Lung (tissue), 11 donors: ENCODE measurements at regions not wholly inside any gene's neighbourhood (a gene's known extent, or its start where the extent isn't known, plus 50 kb on each side); places are given as distances from the start of the nearest gene placed in this dataset.

Source experiments
- ATAC-seq: fragments of 200-7000 bp; cut with Tn5 transposase; one replicate; pipeline ENCODE4 v1.9.1; 2020; ENCODE audit warnings: moderate number of reproducible peaks; ENCODE audit not compliant: insufficient read depth, low FRiP score
- DNase-seq, 3 donors: peaks; one replicate each; pipeline ENCODE4 v3.0.0-alpha.2; 2013 to 2017
- H3K27ac ChIP-seq, 2 donors: one replicate each; pipeline ENCODE4 v1.5.1; 2013; ENCODE audit warnings: mild to moderate bottlenecking in 2 of 2, moderate library complexity in 2 of 2, control low read depth in 1 of 2, inconsistent platforms in 1 of 2, low read depth in 1 of 2, low read length in 1 of 2
- H3K27me3 ChIP-seq, 3 donors: one replicate each; pipeline ENCODE4 v1.5.1; 2013; ENCODE audit warnings: low read length in 2 of 3; ENCODE audit not compliant: control insufficient read depth in 3 of 3, insufficient read depth in 3 of 3
- H3K36me3 ChIP-seq, 4 donors: one replicate each; pipeline ENCODE4 v1.5.1; 2013; ENCODE audit warnings: low read length in 4 of 4, mild to moderate bottlenecking in 1 of 4, moderate library complexity in 1 of 4; ENCODE audit not compliant: control insufficient read depth in 4 of 4, insufficient read depth in 4 of 4
- H3K4me1 ChIP-seq, 5 donors: one replicate each; pipeline ENCODE4 v1.5.1; 2013; ENCODE audit warnings: low read length in 5 of 5, mild to moderate bottlenecking in 2 of 5, moderate library complexity in 1 of 5; ENCODE audit not compliant: control insufficient read depth in 5 of 5, insufficient read depth in 5 of 5
- H3K4me3 ChIP-seq: one replicate; pipeline ENCODE4 v1.5.1; 2013; ENCODE audit warnings: mild to moderate bottlenecking, control low read depth, moderate library complexity
- H3K9ac ChIP-seq, 2 donors: one replicate each; pipeline ENCODE4 v1.5.1; 2013; ENCODE audit warnings: low read length in 2 of 2, control low read depth in 1 of 2; ENCODE audit not compliant: insufficient read depth in 1 of 2
- H3K9me3 ChIP-seq, 4 donors: one replicate each; pipeline ENCODE4 v1.5.1; 2013; ENCODE audit warnings: low read length in 3 of 4, mild to moderate bottlenecking in 1 of 4, moderate library complexity in 1 of 4; ENCODE audit not compliant: control insufficient read depth in 4 of 4, insufficient read depth in 3 of 4
- whole genome bisulfite sequencing, 2 donors: extraction: QIAGEN DNeasy Blood & Tissue Kit; methylation state at CpG; one replicate each; pipeline ENCODE4 v1.1.7; 2013; 5-methylcytosine and 5-hydroxymethylcytosine counted together
- TF ChIP-seq, protein P1 (sequence below): IDR thresholded peaks from 2 replicates; pipeline ENCODE4 v1.5.1; 2012; ENCODE audit warnings: mild to moderate bottlenecking; ENCODE audit errors: control extremely low read depth, extremely low read depth
- donor health status: control.
- donor health status: control.
- donor health status: Bipolar disorder and iron deficiency.
- donor health status: healthy.
- donor health status: DM: yes; HTN: yes; CAD: no.

DNA sequence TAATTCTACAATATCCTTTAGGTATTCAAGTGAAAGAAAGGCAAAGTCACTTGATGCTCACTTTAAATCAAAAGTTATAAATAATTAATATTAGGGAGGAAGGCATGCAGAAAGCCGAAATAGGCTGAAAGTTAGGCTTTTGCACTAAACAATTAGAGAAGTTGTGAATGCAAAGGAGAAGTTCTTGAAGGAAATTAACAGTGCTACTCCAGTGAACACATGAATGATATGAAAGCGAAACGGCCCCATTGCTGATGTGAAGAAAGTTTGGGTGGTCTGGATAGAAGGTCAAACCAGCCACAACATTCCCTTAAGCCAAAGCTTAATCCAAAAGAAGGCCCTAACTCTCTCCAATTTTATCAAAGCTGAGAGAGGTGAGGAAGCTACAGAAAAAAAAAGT is 103.1 kb upstream of the CXCR4 start:
- H3K9ac ChIP-seq = no peak overlapping the region
- 55 to 60% methylated on average over 3 of the region's 3 CpGs for WGBS, 2 donors
- H3K27ac ChIP-seq = no peak overlapping the region
- H3K36me3 ChIP-seq = no peaks in the 10 kb centered on the region
- H3K27me3 ChIP-seq = peaks cover 0 to 22% (median 3%) of the 10 kb centered on the region in 3 donors
- H3K4me1 ChIP-seq = peaks cover 0 to 2% (median 0%) of the 10 kb centered on the region in 5 donors
- ATAC-seq (no peak), DNase-seq (no peak)
- TF ChIP-seq, protein P1, sequence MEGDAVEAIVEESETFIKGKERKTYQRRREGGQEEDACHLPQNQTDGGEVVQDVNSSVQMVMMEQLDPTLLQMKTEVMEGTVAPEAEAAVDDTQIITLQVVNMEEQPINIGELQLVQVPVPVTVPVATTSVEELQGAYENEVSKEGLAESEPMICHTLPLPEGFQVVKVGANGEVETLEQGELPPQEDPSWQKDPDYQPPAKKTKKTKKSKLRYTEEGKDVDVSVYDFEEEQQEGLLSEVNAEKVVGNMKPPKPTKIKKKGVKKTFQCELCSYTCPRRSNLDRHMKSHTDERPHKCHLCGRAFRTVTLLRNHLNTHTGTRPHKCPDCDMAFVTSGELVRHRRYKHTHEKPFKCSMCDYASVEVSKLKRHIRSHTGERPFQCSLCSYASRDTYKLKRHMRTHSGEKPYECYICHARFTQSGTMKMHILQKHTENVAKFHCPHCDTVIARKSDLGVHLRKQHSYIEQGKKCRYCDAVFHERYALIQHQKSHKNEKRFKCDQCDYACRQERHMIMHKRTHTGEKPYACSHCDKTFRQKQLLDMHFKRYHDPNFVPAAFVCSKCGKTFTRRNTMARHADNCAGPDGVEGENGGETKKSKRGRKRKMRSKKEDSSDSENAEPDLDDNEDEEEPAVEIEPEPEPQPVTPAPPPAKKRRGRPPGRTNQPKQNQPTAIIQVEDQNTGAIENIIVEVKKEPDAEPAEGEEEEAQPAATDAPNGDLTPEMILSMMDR = no peak
- H3K4me3 ChIP-seq = no peak overlapping the region
- H3K9me3 ChIP-seq = peaks cover 0 to 4% (median 0%) of the 10 kb centered on the region in 4 donors

DNA sequence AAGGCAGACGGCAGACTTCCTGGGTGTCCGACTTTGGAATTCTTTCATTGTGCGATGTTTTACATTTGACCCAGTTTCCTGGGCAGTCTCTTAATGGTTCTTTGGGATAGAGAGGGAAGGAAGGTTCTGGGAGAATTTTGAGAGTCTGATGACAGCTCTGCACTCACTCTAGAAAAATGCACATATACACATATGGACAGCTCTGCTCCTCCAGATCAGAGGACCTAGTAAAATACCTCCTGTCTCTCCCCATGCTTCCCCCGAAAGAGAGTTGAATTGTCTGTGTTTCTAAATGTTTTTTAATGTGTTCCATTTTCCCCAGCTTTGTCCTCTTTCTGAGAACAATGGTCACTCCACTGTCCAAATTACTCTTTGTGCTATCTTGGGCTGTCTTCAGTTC is 102.0 kb upstream of the CXCR4 start:
- Histone ChIP-seq H3K4me1 (no peaks in the 10 kb centered on the region), H3K9ac (no peak overlapping the region), H3K27ac (no peak overlapping the region), H3K27me3 (peaks cover 0 to 28% (median 3%) of the 10 kb centered on the region in 3 donors), H3K4me3 (no peak overlapping the region), H3K36me3 (no peaks in the 10 kb centered on the region), H3K9me3 (peaks cover 0 to 4% (median 0%) of the 10 kb centered on the region in 4 donors)
- DNase-seq = no peak
- no peak for ATAC-seq
- TF ChIP-seq, protein P1 = no peak
- WGBS, 2 donors = 77 to 94% methylated on average over 4 of the region's 4 CpGs

DNA sequence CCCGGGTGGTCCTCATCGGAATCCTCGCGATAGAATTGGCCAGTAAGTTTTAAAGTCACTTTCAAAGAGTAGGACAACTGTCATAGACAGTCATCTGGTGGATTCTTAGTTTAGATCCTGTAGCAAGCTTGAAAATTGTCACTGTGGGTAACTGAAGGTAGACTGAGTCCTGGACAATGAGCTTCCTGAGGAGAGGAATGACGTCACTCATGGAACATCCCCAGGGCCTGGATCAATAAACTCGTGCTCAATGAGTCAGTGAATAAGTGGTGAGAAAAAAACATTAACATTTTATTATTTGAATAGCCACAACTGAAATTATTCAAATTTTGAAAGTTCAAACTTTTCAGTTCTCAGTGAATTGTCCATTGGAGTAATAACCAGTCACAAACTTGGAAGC is 101.4 kb upstream of the CXCR4 start:
- no peaks in the 10 kb centered on the region for H3K4me1 ChIP-seq
- H3K4me3 ChIP-seq = no peak overlapping the region
- ATAC-seq (no peak), DNase-seq (no peak)
- peaks cover 0 to 4% (median 0%) of the 10 kb centered on the region in 4 donors for H3K9me3 ChIP-seq
- H3K27ac ChIP-seq = no peak overlapping the region
- H3K9ac ChIP-seq = no peak overlapping the region
- H3K36me3 ChIP-seq = no peaks in the 10 kb centered on the region
- 72 to 85% methylated on average over 6 of the region's 6 CpGs for WGBS, 2 donors
- TF ChIP-seq, protein P1 = no peak
- H3K27me3 ChIP-seq = peaks cover 0 to 28% (median 3%) of the 10 kb centered on the region in 3 donors

DNA sequence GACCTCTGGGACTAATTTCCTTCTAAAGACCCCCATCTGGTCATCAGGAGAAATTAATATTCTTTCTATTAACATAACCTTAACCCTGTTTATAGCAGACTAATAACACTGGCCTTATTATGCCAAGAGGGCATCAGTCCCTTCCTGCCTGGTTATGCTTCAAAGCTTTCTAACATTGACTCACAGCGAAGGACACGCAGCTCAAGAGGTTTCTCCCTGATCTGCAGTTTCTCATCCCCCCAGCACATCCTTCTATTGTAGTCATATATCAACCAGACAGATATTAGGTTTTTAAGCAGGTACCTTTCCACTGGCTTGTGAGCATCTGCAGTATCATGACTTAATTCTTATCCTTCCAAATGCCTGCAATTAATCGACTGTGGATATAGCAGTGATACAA is 100.0 kb upstream of the CXCR4 start:
- no peak for ATAC-seq
- no peak for DNase-seq
- Histone ChIP-seq H3K4me1 (peaks cover 0 to 3% (median 0%) of the 10 kb centered on the region in 5 donors), H3K4me3 (no peak overlapping the region), H3K27ac (no peak overlapping the region), H3K36me3 (no peaks in the 10 kb centered on the region), H3K9me3 (peaks cover 0 to 4% (median 0%) of the 10 kb centered on the region in 4 donors), H3K27me3 (peaks cover 0 to 33% (median 3%) of the 10 kb centered on the region in 3 donors), H3K9ac (no peak overlapping the region)
- TF ChIP-seq, protein P1 = no peak
- 79 to 88% methylated on average over 3 of the region's 3 CpGs for WGBS, 2 donors
